GM12878 (cell line): ENCODE measurements at regions not wholly inside any gene's neighbourhood (a gene's known extent, or its start where the extent isn't known, plus 50 kb on each side); places are given as distances from the start of the nearest gene placed in this dataset.

Source experiments
- CEBPB ChIP-seq, 2 experiments: fragments of 150-350 bp in 1 of 2; IDR thresholded peaks; 2 replicates each; pipeline ENCODE4 v1.6.1; 2012 to 2014; ENCODE audit warnings: low read depth in 2 of 2, low read length in 2 of 2, borderline replicate concordance in 1 of 2, inconsistent platforms in 1 of 2
- E2F8 ChIP-seq: fragments of 450-650 bp; IDR thresholded peaks from 2 replicates; pipeline ENCODE4 v1.6.1; 2018; ENCODE audit warnings: mild to moderate bottlenecking, low read depth, moderate library complexity; ENCODE audit not compliant: partially characterized antibody
- ESRRA ChIP-seq: IDR thresholded peaks from 2 replicates; pipeline ENCODE4 v1.6.1; 2012; ENCODE audit warnings: mild to moderate bottlenecking, low read length, improper control_type of control experiment
- FOXK2 ChIP-seq: fragments of 450-650 bp; IDR thresholded peaks from 2 replicates; pipeline ENCODE4 v1.6.1; 2017; ENCODE audit warnings: mild to moderate bottlenecking, moderate library complexity
- GATAD2B ChIP-seq: fragments of 450-650 bp; conservative IDR thresholded peaks from 2 replicates; pipeline ENCODE4 v1.6.1; 2017; ENCODE audit warnings: low read depth, mild to moderate bottlenecking, moderate library complexity
- LARP7 ChIP-seq: fragments of 450-650 bp; IDR thresholded peaks from 2 replicates; pipeline ENCODE4 v1.6.1; 2017; ENCODE audit warnings: mild to moderate bottlenecking
- MEF2A ChIP-seq: IDR thresholded peaks from 2 replicates; pipeline ENCODE4 v1.6.1; 2011; ENCODE audit warnings: low read depth, mild to moderate bottlenecking, low read length, moderate library complexity; ENCODE audit not compliant: insufficient read depth
- MTA2 ChIP-seq: fragments of 450-650 bp; IDR thresholded peaks from 2 replicates; pipeline ENCODE4 v1.6.1; 2016; ENCODE audit warnings: low read depth, mild to moderate bottlenecking, moderate library complexity
- NFYB ChIP-seq: IDR thresholded peaks from 2 replicates; pipeline ENCODE4 v1.6.1; 2011; ENCODE audit warnings: low read depth, mild to moderate bottlenecking, low read length, improper control_type of control experiment, moderate library complexity; ENCODE audit not compliant: insufficient read depth
- POLR2A ChIP-seq: IDR thresholded peaks from 2 replicates; pipeline ENCODE4 v1.6.1; 2011; ENCODE audit warnings: low read depth, mild to moderate bottlenecking, low read length
- RAD21 ChIP-seq: IDR thresholded peaks from 2 replicates; pipeline ENCODE4 v1.6.1; 2011; ENCODE audit warnings: mild to moderate bottlenecking, low read depth, low read length, moderate library complexity; ENCODE audit not compliant: insufficient read depth
- REST ChIP-seq: IDR thresholded peaks from 2 replicates; pipeline ENCODE4 v1.6.1; 2012; ENCODE audit warnings: mild to moderate bottlenecking, low read depth, low read length
- RFX5 ChIP-seq: IDR thresholded peaks from 2 replicates; pipeline ENCODE4 v1.6.1; 2011; ENCODE audit warnings: low read depth, low read length, improper control_type of control experiment
- SREBF1 ChIP-seq: IDR thresholded peaks from 2 replicates; pipeline ENCODE4 v1.6.1; 2012; ENCODE audit warnings: mild to moderate bottlenecking, low read length
- TCF12 ChIP-seq: IDR thresholded peaks from 2 replicates; pipeline ENCODE4 v1.6.1; 2011; ENCODE audit warnings: low read depth, mild to moderate bottlenecking, low read length
- TCF3 ChIP-seq: IDR thresholded peaks from 2 replicates; pipeline ENCODE4 v1.6.1; 2012; ENCODE audit warnings: low read depth, mild to moderate bottlenecking, low read length, borderline replicate concordance; ENCODE audit not compliant: insufficient read depth
- USF2 ChIP-seq: IDR thresholded peaks from 2 replicates; pipeline ENCODE4 v1.6.1; 2011; ENCODE audit warnings: low read depth, low read length, improper control_type of control experiment, borderline replicate concordance
- ZNF24 ChIP-seq: fragments of 450-650 bp; IDR thresholded peaks from 2 replicates; pipeline ENCODE4 v1.6.1; 2017; ENCODE audit warnings: antibody characterized with exemption, mild to moderate bottlenecking
- ZNF592 ChIP-seq: fragments of 450-650 bp; IDR thresholded peaks from 2 replicates; pipeline ENCODE4 v1.6.1; 2017; ENCODE audit warnings: mild to moderate bottlenecking, moderate library complexity

GRCh38 chr9:107218829-107219485, 64.1 kb upstream of the RAD23B start (continued):
- no peak for TF ChIP-seq TCF3
- TF ChIP-seq CEBPB (IDR thresholded peaks at IDR 0.05; ENCODE audit: borderline replicate concordance in 1 of 2, low read depth in 2 of 2, low read length in 2 of 2) = no peak
- no peak for TF ChIP-seq RFX5
- no peak for TF ChIP-seq ZNF24
- no peak for TF ChIP-seq LARP7
- no peak for TF ChIP-seq RAD21
- no peak for TF ChIP-seq ESRRA
- TF ChIP-seq REST = no peak
- peak; percentile 92 for TF ChIP-seq GATAD2B
- TF ChIP-seq SREBF1 = peak; percentile 14; the same call in 1 of the 2 replicates
- TF ChIP-seq USF2 = no peak
- TF ChIP-seq MTA2 = peak; percentile 90
- no peak for TF ChIP-seq FOXK2
- no peak for TF ChIP-seq ZNF592
- no peak for TF ChIP-seq E2F8
- TF ChIP-seq MEF2A = no peak
- no peak for TF ChIP-seq NFYB
- no peak for TF ChIP-seq POLR2A
- TF ChIP-seq TCF12 = no peak
